NAMALWA (cell line): ENCODE measurements at regions not wholly inside any gene's neighbourhood (a gene's known extent, or its start where the extent isn't known, plus 50 kb on each side); places are given as distances from the start of the nearest gene placed in this dataset.

Experiments used
- DNase-seq: peaks from one replicate; pipeline ENCODE4 v3.0.0-alpha.2; 2015; ENCODE audit warnings: low spot score

GRCh38 chr2:74065456-74065855, 80.7 kb downstream of the TET3 start:
- no peak for DNase-seq

GRCh38 chr2:74066491-74067203, 81.1 kb downstream of the BOLA3 start:
- DNase-seq = no peak

- DNase-seq = no peak
These were observed 80.4 kb downstream of the BOLA3 start for GRCh38 chr2:74067221-74067747.

GRCh38 chr2:74070991-74071390, 76.7 kb downstream of the BOLA3 start:
- DNase-seq = no peak

- DNase-seq = no peak
These were observed 76.3 kb downstream of the BOLA3 start for GRCh38 chr2:74071426-74071825.

- DNase-seq = no peak
These were observed 75.1 kb downstream of the BOLA3 start for GRCh38 chr2:74072565-74072964.

- no peak for DNase-seq
These were observed 73.2 kb downstream of the BOLA3 start for GRCh38 chr2:74074487-74074886.

- no peak for DNase-seq
These were observed 71.6 kb downstream of the BOLA3 start for GRCh38 chr2:74076074-74076470.

- DNase-seq = no peak
These were observed 70.1 kb downstream of the BOLA3 start for GRCh38 chr2:74077636-74078035.

GRCh38 chr2:74078466-74078865, 69.2 kb downstream of the BOLA3 start:
- no peak for DNase-seq

- peak; percentile 51 for DNase-seq
These were observed 68.0 kb downstream of the BOLA3 start for GRCh38 chr2:74079522-74080341.

GRCh38 chr2:74080346-74080745, 67.4 kb downstream of the BOLA3 start:
- no peak for DNase-seq

GRCh38 chr2:74081030-74081762, 66.5 kb downstream of the BOLA3 start:
- no peak for DNase-seq

GRCh38 chr2:74081763-74082110, 66.0 kb downstream of the BOLA3 start:
- no peak for DNase-seq

- no peak for DNase-seq
These were observed 64.0 kb downstream of the BOLA3 start for GRCh38 chr2:74083750-74084149.
